ENCODE measurements at regions not wholly inside any gene's neighbourhood (a gene's known extent, or its start where the extent isn't known, plus 50 kb on each side); places are given as distances from the start of the nearest gene placed in this dataset.
"Not testable (repeated sequence)": the region's sequence is repeated elsewhere in the genome, so short reads cannot be mapped to it uniquely, and the experiment has no call there.

DNA sequence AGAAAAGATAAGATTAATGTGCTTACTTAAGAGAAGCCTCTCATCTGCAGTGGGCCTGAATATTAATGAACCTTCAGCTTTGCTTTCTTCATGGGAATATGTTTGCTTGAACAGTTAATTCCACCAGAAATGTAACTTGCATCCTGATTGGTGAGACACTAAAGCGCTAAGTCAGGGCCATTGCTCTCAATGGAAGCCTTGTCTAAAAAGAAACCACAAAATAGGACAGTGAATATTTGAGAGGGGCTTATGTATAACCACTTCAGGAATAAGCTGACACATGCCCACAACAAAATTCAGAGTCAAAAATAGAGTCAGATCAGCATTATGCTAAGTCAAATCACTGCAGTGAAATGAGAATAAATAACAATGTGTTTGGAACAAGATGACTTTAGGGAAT is 1125.8 kb downstream of the STIM2 start:
- DNase-seq = no peak

- DNase-seq = no peak
Observed at GRCh38 chr4:28001698-28002097, 1141.1 kb downstream of the STIM2 start.

DNA sequence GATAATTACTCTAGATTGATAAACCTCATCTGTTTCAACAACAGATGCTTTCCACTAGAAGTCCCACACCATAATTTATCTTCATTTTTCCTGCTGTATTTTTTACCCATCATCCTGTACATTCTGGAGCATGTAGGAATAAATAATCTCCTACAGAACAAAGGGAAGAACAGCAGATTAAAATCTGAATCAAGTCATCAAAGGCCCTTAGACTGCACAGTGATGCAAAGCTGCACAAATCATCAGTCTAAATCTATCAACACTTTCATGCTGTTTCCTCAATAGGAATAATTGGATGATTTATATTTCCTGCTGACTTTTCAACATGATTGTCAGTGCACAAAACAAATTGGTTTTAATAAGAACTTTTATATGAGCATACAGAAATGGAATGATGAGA is 1143.9 kb downstream of the STIM2 start:
- no peak for DNase-seq

GRCh38 chr4:28006021-28006420 is 1145.4 kb downstream of the STIM2 start:
- DNase-seq = no peak

DNA sequence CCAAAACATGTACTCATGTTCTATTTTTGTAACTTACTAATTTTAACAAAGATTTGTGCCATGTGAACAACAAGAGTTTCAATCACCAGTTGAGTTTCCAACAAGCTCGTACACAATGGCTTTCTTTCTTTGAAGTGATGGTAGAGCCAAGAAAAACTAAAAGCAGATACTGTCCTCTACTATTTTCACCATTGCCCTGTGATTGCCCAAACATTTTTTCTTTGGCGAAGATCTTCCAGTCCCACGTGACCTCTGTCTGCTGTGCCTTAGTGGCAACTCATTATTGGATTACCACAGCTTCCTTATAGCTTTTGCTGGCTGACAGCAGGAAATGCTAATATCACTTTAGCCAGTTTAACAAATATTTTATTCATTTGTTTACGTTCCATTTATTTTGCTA is 1147.1 kb downstream of the STIM2 start:
- no peak for DNase-seq

DNA sequence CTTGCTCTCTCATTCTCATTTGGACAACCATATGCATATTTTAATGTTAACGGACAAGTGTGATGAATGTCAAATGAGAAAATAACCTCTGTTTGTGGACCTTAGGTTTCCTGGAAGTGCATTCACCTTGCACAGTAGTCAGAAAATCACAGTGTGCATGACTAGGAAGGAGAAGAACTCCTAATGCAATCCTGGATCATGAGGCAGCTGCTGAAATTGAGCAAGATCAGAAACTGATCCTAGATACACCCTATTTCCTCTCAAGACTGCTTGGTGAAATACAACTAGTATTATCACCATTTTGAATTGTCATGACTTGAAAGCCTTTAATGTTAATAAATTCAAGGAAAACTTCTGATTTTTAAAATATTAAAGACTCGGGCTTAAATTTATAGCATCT is 1148.9 kb downstream of the STIM2 start:
- DNase-seq = no peak

GRCh38 chr4:28010577-28011240 is 1150.1 kb downstream of the STIM2 start:
- no peak for DNase-seq

DNA sequence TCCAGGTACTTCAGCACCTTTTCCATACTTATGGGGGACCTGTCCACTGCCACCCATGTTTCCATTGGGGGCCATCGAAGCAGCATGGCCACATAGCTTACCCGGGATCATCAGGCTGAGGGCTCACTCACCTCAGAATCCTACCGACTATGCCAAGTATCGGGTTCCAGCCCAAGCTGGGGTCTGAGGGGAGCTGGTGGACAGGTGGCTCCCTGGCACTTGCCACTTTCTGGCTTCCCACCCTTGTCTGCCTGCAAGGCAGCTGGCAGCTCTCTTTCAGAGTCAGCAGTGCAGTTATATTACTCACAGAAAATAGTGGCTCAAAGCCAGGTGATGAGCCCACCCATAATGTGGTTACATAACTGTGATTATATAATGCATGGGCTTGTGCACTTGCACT is 1153.8 kb downstream of the STIM2 start:
- no peak for DNase-seq

DNA sequence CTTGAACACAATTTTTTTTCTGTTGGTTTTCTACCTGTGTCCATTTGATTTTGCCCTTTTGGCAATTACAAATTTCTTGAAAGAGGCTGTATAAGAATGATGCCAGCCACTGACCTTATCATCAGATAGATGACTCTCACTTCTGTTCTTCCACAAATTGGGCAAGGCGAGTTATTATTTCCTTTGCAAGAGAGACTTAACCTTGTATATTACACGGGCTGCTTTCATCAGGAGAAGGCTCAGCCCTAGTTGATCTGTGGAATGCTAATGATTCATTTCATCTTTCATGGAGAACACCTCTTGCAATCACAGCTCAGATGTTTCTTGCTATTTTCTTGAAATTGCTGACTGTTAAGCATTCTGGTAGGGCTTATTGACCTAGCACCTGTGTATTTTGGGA is 1155.4 kb downstream of the STIM2 start:
- no peak for DNase-seq

DNA sequence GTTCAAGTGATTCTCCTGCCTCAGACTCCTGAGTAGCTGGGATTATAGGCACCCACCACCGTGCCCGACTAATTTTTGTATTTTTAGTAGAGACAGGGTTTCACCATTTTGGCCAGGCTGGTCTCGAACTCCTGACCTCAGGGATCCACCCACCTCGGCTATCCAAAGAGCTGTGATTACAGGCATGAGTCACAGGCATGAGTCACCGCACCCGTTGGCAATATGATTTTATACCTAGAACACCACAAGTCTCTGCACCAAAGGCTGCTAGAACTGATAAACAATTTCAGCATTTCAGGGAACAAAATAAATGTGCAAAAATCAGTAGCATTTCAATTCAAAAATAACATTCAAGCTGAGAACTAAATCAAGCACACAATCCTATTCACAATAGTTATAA is 1177.6 kb downstream of the STIM2 start:
- DNase-seq = not testable (repeated sequence)

DNA sequence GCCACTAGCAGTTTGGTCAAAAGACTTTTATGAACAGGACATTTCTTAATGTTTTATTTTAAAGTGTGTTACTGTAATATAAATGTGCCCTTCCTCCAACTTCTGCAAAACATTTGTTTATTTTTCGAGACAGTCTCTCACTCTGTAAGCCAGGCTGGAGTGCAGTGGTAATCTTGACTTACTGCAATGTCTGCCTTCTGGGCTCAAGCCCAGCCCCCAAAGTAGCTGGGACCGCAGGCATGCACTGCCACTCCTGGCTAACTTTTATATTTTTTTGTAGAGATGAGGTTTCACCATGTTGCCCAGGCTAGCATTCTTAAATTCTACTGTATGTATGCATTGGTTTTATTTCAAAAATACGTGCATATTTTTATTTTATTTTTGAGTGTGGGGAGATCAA is 1201.9 kb downstream of the STIM2 start:
- no peak for DNase-seq

DNA sequence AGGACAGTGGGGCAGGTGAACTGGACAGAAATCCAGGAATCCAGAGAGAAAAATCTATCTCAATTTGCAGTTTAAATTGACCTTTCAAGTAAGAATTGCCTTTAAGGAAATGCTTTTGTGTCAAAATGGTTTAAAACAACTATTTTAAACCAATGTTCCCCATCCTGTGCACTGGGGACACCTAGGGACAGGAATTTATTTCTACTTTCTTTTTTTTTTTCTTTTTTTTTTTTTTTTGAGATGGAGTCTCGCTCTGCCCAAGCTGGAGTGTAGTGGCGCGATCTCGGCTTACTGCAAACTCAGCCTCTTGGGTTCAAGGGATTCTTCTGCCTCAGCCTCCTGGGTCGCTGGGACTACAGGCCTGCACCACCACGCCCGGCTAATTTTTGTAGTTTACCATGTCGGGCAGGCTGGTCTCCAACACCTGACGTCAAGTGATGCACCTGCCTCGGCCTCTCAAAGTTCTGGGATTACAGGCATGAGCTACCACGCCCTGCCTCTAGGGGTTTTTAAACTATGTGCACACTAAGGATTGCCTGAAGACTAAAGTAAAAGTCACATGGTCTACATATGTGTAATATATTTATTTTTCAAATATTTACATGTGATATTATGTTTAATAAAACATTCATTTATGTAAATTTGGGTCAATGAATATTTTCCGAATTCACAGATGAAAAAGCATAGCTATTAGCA is 1213.4 kb downstream of the STIM2 start:
- DNase-seq = no peak

GRCh38 chr4:28075401-28075956 is 1214.8 kb downstream of the STIM2 start:
- no peak for DNase-seq

- not testable (repeated sequence) for DNase-seq
Observed at GRCh38 chr4:28077203-28077602, 1216.6 kb downstream of the STIM2 start.

GRCh38 chr4:28082686-28083390 is 1222.2 kb downstream of the STIM2 start:
- DNase-seq = no peak

DNA sequence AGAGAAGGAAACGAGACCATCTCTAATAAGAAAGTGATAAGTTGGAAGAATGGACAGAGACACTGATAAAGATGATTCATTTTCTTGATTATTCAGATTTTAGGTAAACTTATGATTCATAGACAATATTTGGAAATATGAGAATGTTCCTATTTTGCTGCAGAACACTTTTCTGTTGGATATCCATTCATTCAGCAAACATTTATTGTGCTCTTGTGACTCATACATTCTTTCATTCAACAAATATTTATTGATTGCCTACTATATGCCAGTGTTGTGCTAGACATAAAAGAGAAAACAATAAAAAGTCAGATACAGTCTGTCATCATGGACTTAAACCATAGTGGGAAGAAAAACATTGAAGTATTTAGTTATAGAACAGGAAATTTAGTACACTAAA is 1232.0 kb downstream of the STIM2 start:
- no peak for DNase-seq

GRCh38 chr4:28093071-28093470 is 1232.4 kb downstream of the STIM2 start:
- no peak for DNase-seq

GRCh38 chr4:28101583-28101982 is 1240.9 kb downstream of the STIM2 start:
- DNase-seq = no peak

DNA sequence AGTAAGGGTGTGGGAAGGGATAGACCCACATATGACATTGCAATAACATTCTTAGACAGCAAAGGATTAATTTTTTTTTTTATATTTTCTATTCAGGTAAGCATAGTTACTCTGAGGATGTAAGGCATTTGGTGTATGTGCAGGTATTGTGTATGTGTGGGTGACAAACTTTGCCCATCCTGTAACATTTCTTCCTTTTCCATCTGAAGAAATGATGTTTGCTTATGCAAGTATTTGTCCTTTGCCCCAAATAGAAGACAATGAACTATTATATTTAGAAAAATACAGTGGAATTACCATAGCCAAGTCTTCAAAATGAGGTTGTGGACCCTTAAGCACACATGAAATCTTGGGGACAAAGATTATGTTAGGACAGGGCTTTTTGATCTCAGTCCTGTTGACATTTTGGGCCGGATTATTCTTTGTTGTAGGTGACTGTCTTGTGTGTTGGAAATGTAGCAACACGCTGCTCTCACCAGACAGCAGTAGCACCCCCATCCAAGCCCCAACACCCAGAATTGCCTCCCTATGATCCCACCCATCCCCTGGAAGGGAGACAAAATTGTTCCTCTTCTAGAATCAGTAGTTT is 1244.7 kb downstream of the STIM2 start:
- DNase-seq = no peak

DNA sequence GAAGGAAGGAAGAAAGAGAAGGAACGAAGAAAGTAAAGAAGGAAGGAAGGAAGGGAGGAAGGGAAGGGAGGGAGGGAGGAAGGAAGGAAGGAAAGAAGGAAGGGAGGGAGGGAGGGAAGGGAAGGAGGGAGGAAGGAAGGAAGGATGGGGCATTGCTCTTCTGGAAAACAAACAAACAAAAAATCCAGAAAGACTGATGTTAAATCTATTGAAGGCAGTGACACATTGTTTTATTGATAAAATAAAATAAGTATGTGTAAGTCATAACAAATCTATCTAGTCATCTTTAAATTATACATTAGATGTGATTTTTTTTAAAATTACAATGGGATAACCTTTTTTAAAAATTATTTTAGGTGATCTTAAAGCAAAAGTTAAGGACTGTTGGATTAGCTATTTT is 1245.5 kb downstream of the STIM2 start:
- DNase-seq = no peak

DNA sequence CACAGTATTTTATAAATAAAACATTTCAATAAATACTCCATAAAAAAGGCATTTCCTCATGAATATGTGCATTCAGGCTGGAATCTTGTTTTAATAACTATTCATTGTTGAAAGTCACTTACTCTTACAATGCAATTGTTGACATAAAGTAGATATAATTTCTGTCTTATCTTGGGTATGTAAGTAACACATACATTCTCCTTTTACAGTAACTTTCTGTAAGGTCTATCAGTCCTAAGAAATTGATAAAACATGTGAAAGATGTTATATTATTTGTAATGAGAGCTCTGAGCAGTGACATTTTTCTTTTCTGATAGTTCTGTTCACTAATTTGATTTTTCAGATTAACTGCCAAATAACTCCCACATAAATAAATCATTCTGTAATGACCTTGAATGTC is 1249.2 kb downstream of the STIM2 start:
- no peak for DNase-seq

- DNase-seq = not testable (repeated sequence)
Observed at GRCh38 chr4:28112691-28113335, 1252.2 kb downstream of the STIM2 start.

- not testable (repeated sequence) for DNase-seq
Observed at GRCh38 chr4:28113586-28113985, 1252.9 kb downstream of the STIM2 start.

All from activated T-cell treated with anti-CD3 and anti-CD28 coated beads, Interleukin-2, amount 50 U/mL, for 1 hour (primary cell).